ENCODE measurements at regions not wholly inside any gene's neighbourhood (a gene's known extent, or its start where the extent isn't known, plus 50 kb on each side); places are given as distances from the start of the nearest gene placed in this dataset.

DNA sequence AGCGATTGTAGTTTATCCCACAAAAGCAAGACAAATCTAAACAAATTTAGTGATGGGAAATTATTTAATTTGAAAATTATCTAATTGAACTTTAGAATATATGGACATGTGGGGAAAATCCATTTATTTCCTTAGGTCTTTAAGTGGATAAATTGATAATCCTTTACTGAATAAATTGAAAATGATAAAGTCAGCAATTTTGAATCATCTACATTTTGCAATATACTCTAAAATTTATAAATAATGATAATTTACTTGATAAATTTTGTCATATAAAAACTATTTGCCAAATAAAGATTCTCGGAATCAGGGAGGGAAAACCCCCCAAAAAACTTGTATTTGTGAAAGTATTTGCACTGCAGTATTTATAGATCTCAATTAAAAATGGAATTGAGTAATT lies 875.3 kb upstream of the SLITRK5 start (continued):
- TF ChIP-seq, protein P1, sequence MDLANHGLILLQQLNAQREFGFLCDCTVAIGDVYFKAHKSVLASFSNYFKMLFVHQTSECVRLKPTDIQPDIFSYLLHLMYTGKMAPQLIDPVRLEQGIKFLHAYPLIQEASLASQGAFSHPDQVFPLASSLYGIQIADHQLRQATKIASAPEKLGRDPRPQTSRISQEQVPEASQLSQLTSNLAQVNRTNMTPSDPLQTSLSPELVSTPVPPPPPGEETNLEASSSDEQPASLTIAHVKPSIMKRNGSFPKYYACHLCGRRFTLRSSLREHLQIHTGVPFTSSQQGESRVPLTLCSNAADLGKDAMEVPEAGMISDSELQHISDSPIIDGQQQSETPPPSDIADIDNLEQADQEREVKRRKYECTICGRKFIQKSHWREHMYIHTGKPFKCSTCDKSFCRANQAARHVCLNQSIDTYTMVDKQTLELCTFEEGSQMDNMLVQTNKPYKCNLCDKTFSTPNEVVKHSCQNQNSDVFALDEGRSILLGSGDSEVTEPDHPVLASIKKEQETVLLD (CRISPR knock-in tag; IDR thresholded peaks at IDR 0.05; ENCODE audit: low read depth) = no peak
- TF ChIP-seq ZNF160 (CRISPR knock-in tag; IDR thresholded peaks at IDR 0.05) (no peak), NFYB (CRISPR knock-in tag; IDR thresholded peaks at IDR 0.05) (no peak), RNF2 (conservative IDR thresholded peaks at IDR 0.05; ENCODE audit: low read depth) (no peak), ZMYM3 (CRISPR knock-in tag; IDR thresholded peaks at IDR 0.05) (no peak), DPF2 (CRISPR knock-in tag; IDR thresholded peaks at IDR 0.05; ENCODE audit: borderline replicate concordance, low read depth) (no peak), ZSCAN12 (CRISPR knock-in tag; IDR thresholded peaks at IDR 0.05) (no peak), ADNP (CRISPR knock-in tag; IDR thresholded peaks at IDR 0.05) (no peak), MAFF (IDR thresholded peaks at IDR 0.05; ENCODE audit: low read depth, low read length) (peak; percentile 67; the same call in 1 of the 2 replicates), ELF3 (CRISPR knock-in tag; IDR thresholded peaks at IDR 0.05) (no peak), MAFK (conservative IDR thresholded peaks at IDR 0.05 in 1 of 2, IDR thresholded peaks at IDR 0.05 in 1 of 2; ENCODE audit: low read length in 2 of 2) (peak; percentile 44 to 83), ZNF775 (CRISPR knock-in tag; IDR thresholded peaks at IDR 0.05; ENCODE audit: borderline replicate concordance) (no peak)
- TF ChIP-seq, protein P2, sequence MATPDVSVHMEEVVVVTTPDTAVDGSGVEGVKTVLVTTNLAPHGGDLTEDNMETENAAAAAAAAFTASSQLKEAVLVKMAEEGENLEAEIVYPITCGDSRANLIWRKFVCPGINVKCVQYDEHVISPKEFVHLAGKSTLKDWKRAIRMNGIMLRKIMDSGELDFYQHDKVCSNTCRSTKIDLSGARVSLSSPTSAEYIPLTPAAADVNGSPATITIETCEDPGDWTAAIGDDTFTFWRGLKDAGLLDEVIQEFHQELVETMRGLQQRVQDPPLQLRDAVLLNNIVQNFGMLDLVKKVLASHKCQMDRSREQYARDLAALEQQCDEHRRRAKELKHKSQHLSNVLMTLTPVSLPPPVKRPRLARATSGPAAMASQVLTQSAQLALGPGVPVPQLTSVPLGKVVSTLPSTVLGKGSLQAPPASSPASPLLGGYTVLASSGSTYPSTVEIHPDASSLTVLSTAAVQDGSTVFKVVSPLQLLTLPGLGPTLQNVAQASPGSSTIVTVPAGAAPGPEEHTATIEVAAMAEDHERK (CRISPR knock-in tag; IDR thresholded peaks at IDR 0.05; ENCODE audit: low read depth) = no peak

DNA sequence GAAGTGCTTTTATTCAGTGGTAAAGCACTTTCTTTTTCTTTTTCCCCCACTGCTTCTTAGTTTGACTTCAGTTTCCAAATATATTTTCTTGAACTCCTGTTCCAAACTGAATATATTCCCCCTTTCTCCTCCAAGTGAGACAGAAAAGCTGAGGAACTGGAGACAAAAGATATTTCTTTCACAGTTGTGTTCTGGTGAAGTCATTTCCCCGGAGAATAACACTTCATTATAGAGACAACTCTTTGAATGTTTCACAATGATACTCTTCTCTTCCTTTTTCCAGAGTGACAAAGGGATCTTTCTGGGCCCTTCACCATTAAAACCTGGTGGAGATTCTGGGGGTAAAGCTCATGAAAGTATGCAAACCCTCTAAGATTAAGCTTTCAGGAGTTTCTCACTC lies 860.8 kb upstream of the SLITRK5 start:
- no peak overlapping the region for H3K27ac ChIP-seq (ENCODE audit: extremely low read length, insufficient read depth, low read length)
- H2AFZ ChIP-seq (ENCODE audit: low read length) = no peak overlapping the region
- no peak overlapping the region for H3K4me2 ChIP-seq (ENCODE audit: low read depth, low read length)
- BruUV-seq (replicated peaks) = no TSS peak
- no peaks in the 10 kb centered on the region for H3K27me3 ChIP-seq (ENCODE audit: control insufficient read depth in 1 of 2, insufficient read depth in 2 of 2, low read length in 2 of 2)
- DNase-seq (ENCODE audit: low spot score) = no peak
- ChIA-PET POLR2A (no interaction called here), CTCF (ENCODE audit: low intra/inter-chr PET ratio, low total read pairs) (no interaction called here)
- no peak overlapping the region for H3K9ac ChIP-seq (ENCODE audit: insufficient read depth, low read depth, low read length)
- in situ Hi-C loops (cut with HindIII; ENCODE audit: extremely low pct_ligation_motif_present, low pct_unique_long_range_greater_than_20kb) (no loop called here), intact Hi-C loops (cut with micrococcal nuclease; ENCODE audit: unreplicated experiment) (no loop called here)
- no peaks in the 10 kb centered on the region for H3K4me1 ChIP-seq (ENCODE audit: insufficient read depth, low read length)
- no peak for FAIRE-seq
- H4K20me1 ChIP-seq (ENCODE audit: insufficient read depth, low read length) = no peaks in the 10 kb centered on the region
- 0% methylated on average over 1 of the region's 1 CpG for WGBS (ENCODE audit: low lambda C conversion rate)
- no peak overlapping the region for H3K4me3 ChIP-seq (replicated peaks in 1 of 3; ENCODE audit: insufficient read depth in 1 of 3, low read depth in 2 of 3, low read length in 3 of 3)
- no peaks in the 10 kb centered on the region for H3K9me3 ChIP-seq (ENCODE audit: low read length)
- no peaks in the 10 kb centered on the region for H3K79me2 ChIP-seq (ENCODE audit: insufficient read depth, low read length)
- no peak for ATAC-seq
- no peaks in the 10 kb centered on the region for H3K36me3 ChIP-seq (replicated peaks in 1 of 2; ENCODE audit: control insufficient read depth in 1 of 2, insufficient read depth in 2 of 2, low read length in 2 of 2)
- TF ChIP-seq ZBTB42 (CRISPR knock-in tag; IDR thresholded peaks at IDR 0.05) (no peak), DNMT1 (CRISPR knock-in tag; IDR thresholded peaks at IDR 0.05) (no peak)
- TF ChIP-seq, protein P3, sequence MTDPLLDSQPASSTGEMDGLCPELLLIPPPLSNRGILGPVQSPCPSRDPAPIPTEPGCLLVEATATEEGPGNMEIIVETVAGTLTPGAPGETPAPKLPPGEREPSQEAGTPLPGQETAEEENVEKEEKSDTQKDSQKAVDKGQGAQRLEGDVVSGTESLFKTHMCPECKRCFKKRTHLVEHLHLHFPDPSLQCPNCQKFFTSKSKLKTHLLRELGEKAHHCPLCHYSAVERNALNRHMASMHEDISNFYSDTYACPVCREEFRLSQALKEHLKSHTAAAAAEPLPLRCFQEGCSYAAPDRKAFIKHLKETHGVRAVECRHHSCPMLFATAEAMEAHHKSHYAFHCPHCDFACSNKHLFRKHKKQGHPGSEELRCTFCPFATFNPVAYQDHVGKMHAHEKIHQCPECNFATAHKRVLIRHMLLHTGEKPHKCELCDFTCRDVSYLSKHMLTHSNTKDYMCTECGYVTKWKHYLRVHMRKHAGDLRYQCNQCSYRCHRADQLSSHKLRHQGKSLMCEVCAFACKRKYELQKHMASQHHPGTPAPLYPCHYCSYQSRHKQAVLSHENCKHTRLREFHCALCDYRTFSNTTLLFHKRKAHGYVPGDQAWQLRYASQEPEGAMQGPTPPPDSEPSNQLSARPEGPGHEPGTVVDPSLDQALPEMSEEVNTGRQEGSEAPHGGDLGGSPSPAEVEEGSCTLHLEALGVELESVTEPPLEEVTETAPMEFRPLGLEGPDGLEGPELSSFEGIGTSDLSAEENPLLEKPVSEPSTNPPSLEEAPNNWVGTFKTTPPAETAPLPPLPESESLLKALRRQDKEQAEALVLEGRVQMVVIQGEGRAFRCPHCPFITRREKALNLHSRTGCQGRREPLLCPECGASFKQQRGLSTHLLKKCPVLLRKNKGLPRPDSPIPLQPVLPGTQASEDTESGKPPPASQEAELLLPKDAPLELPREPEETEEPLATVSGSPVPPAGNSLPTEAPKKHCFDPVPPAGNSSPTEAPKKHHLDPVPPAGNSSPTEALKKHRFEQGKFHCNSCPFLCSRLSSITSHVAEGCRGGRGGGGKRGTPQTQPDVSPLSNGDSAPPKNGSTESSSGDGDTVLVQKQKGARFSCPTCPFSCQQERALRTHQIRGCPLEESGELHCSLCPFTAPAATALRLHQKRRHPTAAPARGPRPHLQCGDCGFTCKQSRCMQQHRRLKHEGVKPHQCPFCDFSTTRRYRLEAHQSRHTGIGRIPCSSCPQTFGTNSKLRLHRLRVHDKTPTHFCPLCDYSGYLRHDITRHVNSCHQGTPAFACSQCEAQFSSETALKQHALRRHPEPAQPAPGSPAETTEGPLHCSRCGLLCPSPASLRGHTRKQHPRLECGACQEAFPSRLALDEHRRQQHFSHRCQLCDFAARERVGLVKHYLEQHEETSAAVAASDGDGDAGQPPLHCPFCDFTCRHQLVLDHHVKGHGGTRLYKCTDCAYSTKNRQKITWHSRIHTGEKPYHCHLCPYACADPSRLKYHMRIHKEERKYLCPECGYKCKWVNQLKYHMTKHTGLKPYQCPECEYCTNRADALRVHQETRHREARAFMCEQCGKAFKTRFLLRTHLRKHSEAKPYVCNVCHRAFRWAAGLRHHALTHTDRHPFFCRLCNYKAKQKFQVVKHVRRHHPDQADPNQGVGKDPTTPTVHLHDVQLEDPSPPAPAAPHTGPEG (CRISPR knock-in tag; IDR thresholded peaks at IDR 0.05) = no peak

Data from HepG2 (cell line).